ENCODE measurements at regions not wholly inside any gene's neighbourhood (a gene's known extent, or its start where the extent isn't known, plus 50 kb on each side); places are given as distances from the start of the nearest gene placed in this dataset.

DNA sequence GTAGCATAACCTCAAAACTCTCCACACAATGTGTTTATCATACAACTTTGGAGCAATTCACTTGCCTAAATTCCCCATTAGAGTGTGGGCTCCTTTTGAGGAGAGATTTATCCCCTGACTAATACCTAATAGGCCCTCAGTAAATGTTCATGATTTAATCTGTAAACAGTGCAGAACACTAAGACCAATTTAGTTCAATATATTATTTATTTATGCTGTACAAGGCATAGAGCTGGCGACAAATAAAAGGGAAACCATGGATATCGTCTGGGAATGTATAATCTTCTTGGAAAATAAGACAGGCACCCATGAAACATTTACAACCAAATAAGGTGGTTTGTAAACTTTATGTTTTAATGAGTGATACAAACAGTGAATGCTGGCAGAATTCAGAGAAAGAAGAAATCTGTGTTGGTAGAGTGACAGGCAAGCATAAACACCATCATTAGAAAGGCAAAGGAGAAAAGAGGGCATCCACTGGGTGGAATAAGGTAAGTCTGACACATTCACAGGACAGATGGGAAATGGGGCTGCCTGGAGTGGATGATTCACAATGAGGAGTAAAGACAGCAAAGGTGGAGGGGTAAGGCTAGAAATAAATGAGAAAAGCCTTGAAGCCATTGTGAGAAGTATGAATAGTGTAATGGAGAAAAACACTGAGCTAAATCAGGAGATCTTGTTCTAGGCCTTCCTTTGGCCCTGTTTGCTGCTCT is 106.1 kb upstream of the MIR17HG start:
- TF ChIP-seq, protein P1, sequence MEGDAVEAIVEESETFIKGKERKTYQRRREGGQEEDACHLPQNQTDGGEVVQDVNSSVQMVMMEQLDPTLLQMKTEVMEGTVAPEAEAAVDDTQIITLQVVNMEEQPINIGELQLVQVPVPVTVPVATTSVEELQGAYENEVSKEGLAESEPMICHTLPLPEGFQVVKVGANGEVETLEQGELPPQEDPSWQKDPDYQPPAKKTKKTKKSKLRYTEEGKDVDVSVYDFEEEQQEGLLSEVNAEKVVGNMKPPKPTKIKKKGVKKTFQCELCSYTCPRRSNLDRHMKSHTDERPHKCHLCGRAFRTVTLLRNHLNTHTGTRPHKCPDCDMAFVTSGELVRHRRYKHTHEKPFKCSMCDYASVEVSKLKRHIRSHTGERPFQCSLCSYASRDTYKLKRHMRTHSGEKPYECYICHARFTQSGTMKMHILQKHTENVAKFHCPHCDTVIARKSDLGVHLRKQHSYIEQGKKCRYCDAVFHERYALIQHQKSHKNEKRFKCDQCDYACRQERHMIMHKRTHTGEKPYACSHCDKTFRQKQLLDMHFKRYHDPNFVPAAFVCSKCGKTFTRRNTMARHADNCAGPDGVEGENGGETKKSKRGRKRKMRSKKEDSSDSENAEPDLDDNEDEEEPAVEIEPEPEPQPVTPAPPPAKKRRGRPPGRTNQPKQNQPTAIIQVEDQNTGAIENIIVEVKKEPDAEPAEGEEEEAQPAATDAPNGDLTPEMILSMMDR (IDR thresholded peaks at IDR 0.05) = no peak
- TF ChIP-seq POLR2A (IDR thresholded peaks at IDR 0.05) = no peak

All from thyroid gland (tissue), 4 donors.